ENCODE measurements at regions not wholly inside any gene's neighbourhood (a gene's known extent, or its start where the extent isn't known, plus 50 kb on each side); places are given as distances from the start of the nearest gene placed in this dataset.

- no peak for TF ChIP-seq CTCF (conservative IDR thresholded peaks at IDR 0.05; ENCODE audit: low read depth in 2 of 2)
- TF ChIP-seq CREB1 (CRISPR knock-in tag; IDR thresholded peaks at IDR 0.05; ENCODE audit: low read depth) = no peak
- TF ChIP-seq ZNF114 (CRISPR knock-in tag; IDR thresholded peaks at IDR 0.05) = no peak
- no peak for TF ChIP-seq EZH2 (IDR thresholded peaks at IDR 0.05; ENCODE audit: low read depth, unreplicated experiment)
- no peak for TF ChIP-seq POLR2AphosphoS5 (IDR thresholded peaks at IDR 0.05; ENCODE audit: low read depth)
- TF ChIP-seq NANOG (IDR thresholded peaks at IDR 0.05; ENCODE audit: borderline replicate concordance) = no peak
- TF ChIP-seq STAT1 (IDR thresholded peaks at IDR 0.05; ENCODE audit: unreplicated experiment) = no peak
- no peak for TF ChIP-seq EZH2phosphoT487 (IDR thresholded peaks at IDR 0.05; ENCODE audit: unreplicated experiment)
Measured at GRCh38 chrX:109089359-109089758, 353.0 kb upstream of the IRS4 start.
